HG03520 (cell line): ENCODE measurements at regions not wholly inside any gene's neighbourhood (a gene's known extent, or its start where the extent isn't known, plus 50 kb on each side); places are given as distances from the start of the nearest gene placed in this dataset.

ENCODE experiments used
- ATAC-seq: cut with Tn5 transposase; IDR thresholded peaks from one replicate; pipeline ENCODE4 v1.9.1; 2021; ENCODE audit warnings: mild to moderate bottlenecking, moderate library complexity; ENCODE audit not compliant: unreplicated experiment

- no peak for ATAC-seq
Measured at GRCh38 chr9:120292606-120293005, 287.4 kb downstream of the CDK5RAP2 start.

GRCh38 chr9:120291050-120291449 lies 288.9 kb downstream of the CDK5RAP2 start:
- no peak for ATAC-seq

- no peak for ATAC-seq
Measured at GRCh38 chr9:120289990-120290975, 289.7 kb downstream of the CDK5RAP2 start.

GRCh38 chr9:120289098-120289497 lies 290.9 kb downstream of the CDK5RAP2 start:
- ATAC-seq, result no peak

- no peak for ATAC-seq
Measured at GRCh38 chr9:120286530-120286929, 293.4 kb downstream of the CDK5RAP2 start.

- no peak for ATAC-seq
Measured at GRCh38 chr9:120284821-120285220, 295.1 kb downstream of the CDK5RAP2 start.

GRCh38 chr9:120281665-120282064 lies 298.3 kb downstream of the CDK5RAP2 start:
- ATAC-seq, result no peak

- ATAC-seq, result no peak
Measured at GRCh38 chr9:120267929-120268328, 312.0 kb downstream of the CDK5RAP2 start.

GRCh38 chr9:120265791-120266190 lies 314.2 kb downstream of the CDK5RAP2 start:
- ATAC-seq, result no peak

GRCh38 chr9:120264528-120264927 lies 315.4 kb downstream of the CDK5RAP2 start:
- no peak for ATAC-seq

- ATAC-seq, result no peak
Measured at GRCh38 chr9:120263836-120264235, 316.1 kb downstream of the CDK5RAP2 start.

GRCh38 chr9:120261419-120261818 lies 318.5 kb downstream of the CDK5RAP2 start:
- no peak for ATAC-seq

- no peak for ATAC-seq
Measured at GRCh38 chr9:120259100-120259499, 320.9 kb downstream of the CDK5RAP2 start.

- ATAC-seq, result no peak
Measured at GRCh38 chr9:120258096-120258495, 321.9 kb downstream of the CDK5RAP2 start.

GRCh38 chr9:120257483-120257882 lies 322.5 kb downstream of the CDK5RAP2 start:
- ATAC-seq, result no peak

GRCh38 chr9:120256146-120256545 lies 323.8 kb downstream of the CDK5RAP2 start:
- ATAC-seq, result no peak

- ATAC-seq, result no peak
Measured at GRCh38 chr9:120252248-120252647, 327.7 kb downstream of the CDK5RAP2 start.

GRCh38 chr9:120242116-120242811 lies 337.7 kb downstream of the CDK5RAP2 start:
- no peak for ATAC-seq

- no peak for ATAC-seq
Measured at GRCh38 chr9:120236596-120236995, 343.4 kb downstream of the CDK5RAP2 start.

- no peak for ATAC-seq
Measured at GRCh38 chr9:120235081-120235480, 344.9 kb downstream of the CDK5RAP2 start.

- no peak for ATAC-seq
Measured at GRCh38 chr9:120230227-120230626, 349.7 kb downstream of the CDK5RAP2 start.

- ATAC-seq, result no peak
Measured at GRCh38 chr9:120221844-120222243, 358.1 kb downstream of the CDK5RAP2 start.
